NT2/D1 (cell line): ENCODE measurements at regions not wholly inside any gene's neighbourhood (a gene's known extent, or its start where the extent isn't known, plus 50 kb on each side); places are given as distances from the start of the nearest gene placed in this dataset.

Experiments
- YY1 ChIP-seq: IDR thresholded peaks from 2 replicates; pipeline ENCODE4 v1.6.1; 2011; ENCODE audit not compliant: insufficient read length, insufficient read depth
- ZNF274 ChIP-seq: IDR thresholded peaks from 2 replicates; pipeline ENCODE4 v1.6.1; 2011; ENCODE audit warnings: mild to moderate bottlenecking, low read depth, low read length

DNA sequence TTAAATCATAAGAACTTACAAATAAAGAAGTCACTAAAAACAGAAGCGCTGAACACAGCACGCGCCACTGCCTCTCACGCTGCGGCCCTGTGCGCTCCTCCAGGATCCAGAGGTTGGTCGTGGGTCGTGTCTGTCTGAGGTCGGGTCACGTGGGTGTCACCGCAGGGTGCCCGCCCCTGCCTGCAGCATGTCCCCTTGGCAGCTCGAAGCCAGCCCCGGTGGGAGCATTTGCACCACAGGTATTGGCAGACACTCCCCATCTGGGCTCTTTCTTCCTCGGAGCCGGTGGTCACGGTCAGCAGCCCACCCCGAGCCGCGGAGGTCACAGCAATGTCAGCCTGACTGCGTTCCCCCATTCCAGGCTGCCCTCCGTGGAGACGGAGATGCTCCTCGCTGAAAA, 88.6 kb downstream of the PDGFA start:
- TF ChIP-seq ZNF274 = no peak
- TF ChIP-seq YY1 = no peak
